Lower lobe of right lung (tissue), 2 donors: ENCODE measurements at regions not wholly inside any gene's neighbourhood (a gene's known extent, or its start where the extent isn't known, plus 50 kb on each side); places are given as distances from the start of the nearest gene placed in this dataset.

Experiments
- ATAC-seq, 2 donors: fragments of 200-7000 bp; cut with Tn5 transposase; one replicate each; pipeline ENCODE4 v1.9.1; 2020 to 2022; ENCODE audit warnings: mild to moderate bottlenecking in 2 of 2, moderate library complexity in 2 of 2
- DNase-seq: peaks from one replicate; pipeline ENCODE4 v3.0.0-alpha.2; 2020
- H3K27ac ChIP-seq: fragments of 200-600 bp; one replicate; pipeline ENCODE4 v1.8.0; 2022
- H3K27me3 ChIP-seq: fragments of 200-600 bp; one replicate; pipeline ENCODE4 v1.8.0; 2022; ENCODE audit warnings: low read depth
- H3K36me3 ChIP-seq: fragments of 200-600 bp; one replicate; pipeline ENCODE4 v1.8.0; 2022; ENCODE audit warnings: mild to moderate bottlenecking
- H3K4me1 ChIP-seq: fragments of 200-600 bp; one replicate; pipeline ENCODE4 v1.8.0; 2022
- H3K4me3 ChIP-seq: fragments of 200-600 bp; one replicate; pipeline ENCODE4 v1.8.0; 2022; ENCODE audit warnings: mild to moderate bottlenecking
- H3K9me3 ChIP-seq: fragments of 200-600 bp; one replicate; pipeline ENCODE4 v1.8.0; 2022
- intact Hi-C: fragments of 100-400 bp; cut with DNase I; formaldehyde crosslinking; loops from one replicate; pipeline ENCODE4 v1.11.0; 2022
- TF ChIP-seq, protein P1 (sequence below): fragments of 200-600 bp; IDR thresholded peaks from one replicate; pipeline ENCODE4 v1.8.0; 2022; ENCODE audit warnings: antibody characterized with exemption, mild to moderate bottlenecking
- donor health status: DM: no; HTN: yes; CAD: no; lungs with severe emphysema.

DNA sequence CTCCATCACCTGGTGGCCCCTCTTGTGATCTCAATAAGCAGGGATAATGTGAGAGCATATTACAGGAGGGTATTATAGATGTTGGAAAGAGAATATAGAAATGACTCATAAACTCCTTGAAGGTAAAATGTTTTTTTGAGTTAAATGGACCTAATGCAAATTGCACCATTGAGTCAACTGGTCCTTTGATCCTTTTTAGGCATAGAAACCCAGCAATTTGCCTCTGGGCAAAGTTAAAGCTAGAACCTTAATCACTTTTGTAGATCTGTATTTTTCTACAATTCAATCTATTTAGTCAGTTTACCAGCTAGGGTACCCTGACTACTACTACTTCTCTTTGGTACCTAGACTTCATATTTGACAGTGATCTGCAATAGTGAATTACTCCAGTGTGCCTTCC lies 71.8 kb upstream of the RNF152 start:
- intact Hi-C loops: no loop called here
- H3K4me3 ChIP-seq: no peak overlapping the region
- TF ChIP-seq, protein P1, sequence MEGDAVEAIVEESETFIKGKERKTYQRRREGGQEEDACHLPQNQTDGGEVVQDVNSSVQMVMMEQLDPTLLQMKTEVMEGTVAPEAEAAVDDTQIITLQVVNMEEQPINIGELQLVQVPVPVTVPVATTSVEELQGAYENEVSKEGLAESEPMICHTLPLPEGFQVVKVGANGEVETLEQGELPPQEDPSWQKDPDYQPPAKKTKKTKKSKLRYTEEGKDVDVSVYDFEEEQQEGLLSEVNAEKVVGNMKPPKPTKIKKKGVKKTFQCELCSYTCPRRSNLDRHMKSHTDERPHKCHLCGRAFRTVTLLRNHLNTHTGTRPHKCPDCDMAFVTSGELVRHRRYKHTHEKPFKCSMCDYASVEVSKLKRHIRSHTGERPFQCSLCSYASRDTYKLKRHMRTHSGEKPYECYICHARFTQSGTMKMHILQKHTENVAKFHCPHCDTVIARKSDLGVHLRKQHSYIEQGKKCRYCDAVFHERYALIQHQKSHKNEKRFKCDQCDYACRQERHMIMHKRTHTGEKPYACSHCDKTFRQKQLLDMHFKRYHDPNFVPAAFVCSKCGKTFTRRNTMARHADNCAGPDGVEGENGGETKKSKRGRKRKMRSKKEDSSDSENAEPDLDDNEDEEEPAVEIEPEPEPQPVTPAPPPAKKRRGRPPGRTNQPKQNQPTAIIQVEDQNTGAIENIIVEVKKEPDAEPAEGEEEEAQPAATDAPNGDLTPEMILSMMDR: no peak
- no peaks in the 10 kb centered on the region for H3K27me3 ChIP-seq
- H3K36me3 ChIP-seq: no peaks in the 10 kb centered on the region
- peaks cover 19% of the 10 kb centered on the region for H3K4me1 ChIP-seq
- no peak for DNase-seq
- no peak overlapping the region for H3K27ac ChIP-seq
- no peaks in the 10 kb centered on the region for H3K9me3 ChIP-seq
- no peak for ATAC-seq

DNA sequence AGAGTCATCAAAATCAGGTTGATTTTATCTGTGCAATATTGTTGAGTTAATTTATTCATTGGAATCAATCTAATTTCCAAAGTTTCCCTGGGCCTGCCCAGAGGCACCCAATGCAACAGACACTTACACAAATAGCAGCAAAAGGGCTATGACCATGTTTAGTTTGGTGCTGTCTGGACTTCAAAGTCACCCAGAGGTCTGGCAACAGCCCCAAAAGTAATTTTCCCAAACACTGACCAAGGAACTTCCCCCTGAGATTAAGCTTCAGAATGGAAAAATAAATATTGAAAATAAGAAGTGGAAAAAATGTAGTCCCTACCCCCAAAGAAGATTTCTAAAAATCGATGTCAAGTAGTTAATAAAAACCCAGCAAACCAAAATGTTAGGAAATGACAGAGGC lies 70.9 kb upstream of the RNF152 start:
- DNase-seq (no peak), ATAC-seq (no peak)
- H3K9me3 ChIP-seq: no peaks in the 10 kb centered on the region
- TF ChIP-seq, protein P1: no peak
- H3K4me3 ChIP-seq: no peak overlapping the region
- intact Hi-C loops: no loop called here
- no peaks in the 10 kb centered on the region for H3K36me3 ChIP-seq
- H3K27me3 ChIP-seq: no peaks in the 10 kb centered on the region
- H3K27ac ChIP-seq: no peak overlapping the region
- peaks cover 19% of the 10 kb centered on the region for H3K4me1 ChIP-seq

DNA sequence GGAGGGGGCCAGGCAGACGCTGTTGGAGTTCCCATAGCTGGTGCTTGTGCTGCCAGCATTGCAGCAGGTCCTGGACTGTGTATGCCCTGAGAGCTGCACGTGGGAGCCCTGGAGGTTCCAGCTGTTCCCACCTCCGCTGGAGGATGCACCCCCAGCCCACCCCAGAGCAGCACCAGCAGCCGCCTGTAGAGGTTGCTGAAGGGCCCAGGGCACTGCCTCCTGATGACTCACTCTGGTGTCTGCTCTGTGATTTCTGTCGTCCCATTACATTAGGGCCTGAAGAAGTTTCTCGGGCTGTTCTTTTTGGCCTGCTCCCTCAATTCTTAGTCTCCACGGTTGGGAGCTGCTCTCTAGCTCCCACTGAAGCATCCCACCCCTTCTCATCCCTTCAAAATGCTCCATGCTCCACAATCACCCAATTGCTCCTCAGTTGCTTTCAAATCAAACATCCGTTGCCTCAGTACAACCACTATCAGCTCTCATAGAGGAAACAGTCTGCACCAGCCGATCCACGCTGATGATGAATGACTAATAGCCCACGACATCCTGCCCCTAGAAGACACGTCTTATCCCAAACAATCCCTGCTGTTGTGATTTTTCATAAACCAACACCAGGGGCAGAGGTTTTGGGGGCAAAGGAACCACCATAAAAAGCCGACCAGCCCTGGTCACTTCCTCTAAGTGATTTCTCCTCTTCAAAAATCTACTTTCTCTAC lies 65.2 kb upstream of the RNF152 start:
- ATAC-seq: no peak
- TF ChIP-seq, protein P1: no peak

DNA sequence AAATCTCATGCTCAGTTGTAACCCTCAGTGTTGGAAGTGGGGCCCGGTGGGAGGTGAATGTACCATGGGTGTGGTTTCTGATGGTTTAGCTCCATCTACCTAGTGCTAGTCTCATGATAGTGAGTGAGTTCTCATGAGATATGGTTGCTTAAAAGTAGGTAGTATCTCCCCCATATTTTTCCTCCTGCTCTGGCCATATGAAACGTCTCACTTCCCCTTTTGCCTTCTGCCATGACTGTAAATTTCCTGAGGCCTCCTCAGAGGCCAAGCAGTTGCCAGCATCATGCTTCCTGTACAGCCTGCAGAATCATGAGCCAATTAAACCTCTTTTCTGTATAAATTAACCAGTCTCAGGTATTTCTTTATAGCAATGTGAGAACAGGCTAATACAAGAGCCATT lies 62.8 kb upstream of the RNF152 start:
- H3K9me3 ChIP-seq: no peaks in the 10 kb centered on the region
- H3K4me3 ChIP-seq: no peak overlapping the region
- H3K27me3 ChIP-seq: no peaks in the 10 kb centered on the region
- DNase-seq (no peak), ATAC-seq (no peak)
- TF ChIP-seq, protein P1: no peak
- peaks cover 8% of the 10 kb centered on the region for H3K4me1 ChIP-seq
- H3K36me3 ChIP-seq: no peaks in the 10 kb centered on the region
- H3K27ac ChIP-seq: no peak overlapping the region
- intact Hi-C loops: no loop called here

More for the DNA sequence above, 65.2 kb upstream of the RNF152 start:
- Histone ChIP-seq H3K27me3 (no peaks in the 10 kb centered on the region), H3K9me3 (no peaks in the 10 kb centered on the region), H3K4me1 (peaks cover 8% of the 10 kb centered on the region), H3K36me3 (no peaks in the 10 kb centered on the region), H3K27ac (no peak overlapping the region), H3K4me3 (no peak overlapping the region)
- DNase-seq: no peak
- intact Hi-C loops: no loop called here

DNA sequence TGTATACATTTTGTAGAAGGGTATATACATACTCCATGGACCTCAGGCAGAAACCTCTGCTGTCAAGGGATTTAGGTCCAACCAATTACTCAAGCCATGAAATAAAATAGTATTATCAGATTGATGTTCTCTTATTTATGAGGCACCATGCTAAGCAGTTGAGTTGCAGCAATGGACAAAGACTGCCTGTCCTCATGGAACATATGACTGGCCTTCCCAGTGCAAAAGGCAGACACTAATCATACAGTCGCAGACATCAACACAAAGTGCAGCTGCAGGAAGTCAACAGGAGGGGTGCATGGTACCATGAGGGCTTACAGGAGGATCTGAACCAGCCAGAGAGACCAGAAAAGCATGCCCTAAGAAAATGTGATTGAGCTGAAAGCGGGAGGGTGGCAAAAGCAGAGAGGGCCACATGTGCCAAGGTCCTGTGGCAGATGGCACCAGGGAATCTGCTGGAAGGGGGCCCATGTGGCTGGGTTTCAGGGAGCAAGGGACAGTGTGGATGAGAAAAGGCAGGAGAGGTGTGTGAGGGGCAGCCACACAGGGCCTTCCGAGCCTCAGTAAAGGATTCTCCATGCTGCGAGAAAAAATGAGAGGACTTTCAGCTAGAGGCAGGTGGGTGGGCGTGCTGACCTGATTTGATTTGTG lies 61.4 kb upstream of the RNF152 start:
- TF ChIP-seq, protein P1: no peak
- ATAC-seq: no peak
- intact Hi-C loops: no loop called here

More for the DNA sequence above, 61.4 kb upstream of the RNF152 start:
- Histone ChIP-seq H3K27ac (no peak overlapping the region), H3K27me3 (no peaks in the 10 kb centered on the region), H3K4me1 (no peaks in the 10 kb centered on the region), H3K9me3 (no peaks in the 10 kb centered on the region), H3K36me3 (no peaks in the 10 kb centered on the region), H3K4me3 (no peak overlapping the region)
- DNase-seq: no peak
